Activated CD4-positive, alpha-beta T cell treated with anti-CD3 and anti-CD28 coated beads, Interleukin-2, Interleukin-6, amounts not matched to agents 100 ng/mL and 50 ng/mL, durations not matched to agents 16 hours and 8 hours (primary cell): ENCODE measurements at regions not wholly inside any gene's neighbourhood (a gene's known extent, or its start where the extent isn't known, plus 50 kb on each side); places are given as distances from the start of the nearest gene placed in this dataset.
"Not testable (repeated sequence)": the region's sequence is repeated elsewhere in the genome, so short reads cannot be mapped to it uniquely, and the experiment has no call there.

Experiments used
- DNase-seq: peaks from one replicate; pipeline ENCODE4 v3.0.0-alpha.2; 2020

- no peak for DNase-seq
Observed at GRCh38 chr14:40218282-40218941, 786.2 kb upstream of the FBXO33 start.

GRCh38 chr14:40216976-40217375 is 784.7 kb upstream of the FBXO33 start:
- no peak for DNase-seq

- DNase-seq: not testable (repeated sequence)
Observed at GRCh38 chr14:40216408-40216807, 784.2 kb upstream of the FBXO33 start.

- DNase-seq: no peak
Observed at GRCh38 chr14:40213701-40214100, 781.5 kb upstream of the FBXO33 start.

- DNase-seq: no peak
Observed at GRCh38 chr14:40204441-40205175, 772.4 kb upstream of the FBXO33 start.

GRCh38 chr14:40199101-40199500 is 766.9 kb upstream of the FBXO33 start:
- DNase-seq: no peak

- DNase-seq: no peak
Observed at GRCh38 chr14:40197344-40197743, 765.1 kb upstream of the FBXO33 start.

- DNase-seq: no peak
Observed at GRCh38 chr14:40188006-40188405, 755.8 kb upstream of the FBXO33 start.

- no peak for DNase-seq
Observed at GRCh38 chr14:40164083-40164482, 731.9 kb upstream of the FBXO33 start.

GRCh38 chr14:40139657-40140056 is 707.4 kb upstream of the FBXO33 start:
- DNase-seq: no peak

GRCh38 chr14:40133463-40133862 is 701.2 kb upstream of the FBXO33 start:
- DNase-seq: no peak

GRCh38 chr14:40129159-40129558 is 696.9 kb upstream of the FBXO33 start:
- no peak for DNase-seq

- no peak for DNase-seq
Observed at GRCh38 chr14:40123816-40124215, 691.6 kb upstream of the FBXO33 start.

- DNase-seq: no peak
Observed at GRCh38 chr14:40122968-40123648, 690.9 kb upstream of the FBXO33 start.

- no peak for DNase-seq
Observed at GRCh38 chr14:40119765-40120164, 687.5 kb upstream of the FBXO33 start.

- DNase-seq: no peak
Observed at GRCh38 chr14:40119321-40119720, 687.1 kb upstream of the FBXO33 start.

- DNase-seq: no peak
Observed at GRCh38 chr14:40115583-40115982, 683.4 kb upstream of the FBXO33 start.

- DNase-seq: no peak
Observed at GRCh38 chr14:40113671-40114070, 681.4 kb upstream of the FBXO33 start.

GRCh38 chr14:40100544-40101196 is 668.4 kb upstream of the FBXO33 start:
- no peak for DNase-seq

- DNase-seq: no peak
Observed at GRCh38 chr14:40099316-40099715, 667.1 kb upstream of the FBXO33 start.

- no peak for DNase-seq
Observed at GRCh38 chr14:40098468-40098867, 666.2 kb upstream of the FBXO33 start.

- DNase-seq: no peak
Observed at GRCh38 chr14:40096968-40097367, 664.7 kb upstream of the FBXO33 start.

GRCh38 chr14:40093800-40094199 is 661.6 kb upstream of the FBXO33 start:
- no peak for DNase-seq

- no peak for DNase-seq
Observed at GRCh38 chr14:40074169-40074568, 641.9 kb upstream of the FBXO33 start.
